ENCODE measurements at regions not wholly inside any gene's neighbourhood (a gene's known extent, or its start where the extent isn't known, plus 50 kb on each side); places are given as distances from the start of the nearest gene placed in this dataset.

DNA sequence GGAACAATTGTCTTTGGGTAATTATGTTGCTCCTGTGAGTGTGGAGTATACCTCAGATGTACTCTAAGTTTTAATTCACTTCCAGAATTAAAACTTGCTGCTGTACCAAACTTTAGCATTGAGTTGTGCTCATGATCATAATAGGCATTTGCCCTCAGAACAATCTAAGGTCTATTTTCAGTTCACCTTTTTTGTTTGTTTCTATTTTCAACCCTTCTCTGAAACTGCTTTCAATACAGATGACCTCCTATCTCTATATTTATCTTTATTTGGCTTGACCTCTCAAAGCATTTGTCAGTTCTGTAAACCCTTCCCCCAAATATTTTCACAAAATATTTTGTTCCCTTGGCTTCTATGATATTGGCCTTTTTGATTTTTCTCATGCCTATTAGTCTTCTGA is 873.0 kb downstream of the OLFM4 start:
- TF ChIP-seq, protein P1, sequence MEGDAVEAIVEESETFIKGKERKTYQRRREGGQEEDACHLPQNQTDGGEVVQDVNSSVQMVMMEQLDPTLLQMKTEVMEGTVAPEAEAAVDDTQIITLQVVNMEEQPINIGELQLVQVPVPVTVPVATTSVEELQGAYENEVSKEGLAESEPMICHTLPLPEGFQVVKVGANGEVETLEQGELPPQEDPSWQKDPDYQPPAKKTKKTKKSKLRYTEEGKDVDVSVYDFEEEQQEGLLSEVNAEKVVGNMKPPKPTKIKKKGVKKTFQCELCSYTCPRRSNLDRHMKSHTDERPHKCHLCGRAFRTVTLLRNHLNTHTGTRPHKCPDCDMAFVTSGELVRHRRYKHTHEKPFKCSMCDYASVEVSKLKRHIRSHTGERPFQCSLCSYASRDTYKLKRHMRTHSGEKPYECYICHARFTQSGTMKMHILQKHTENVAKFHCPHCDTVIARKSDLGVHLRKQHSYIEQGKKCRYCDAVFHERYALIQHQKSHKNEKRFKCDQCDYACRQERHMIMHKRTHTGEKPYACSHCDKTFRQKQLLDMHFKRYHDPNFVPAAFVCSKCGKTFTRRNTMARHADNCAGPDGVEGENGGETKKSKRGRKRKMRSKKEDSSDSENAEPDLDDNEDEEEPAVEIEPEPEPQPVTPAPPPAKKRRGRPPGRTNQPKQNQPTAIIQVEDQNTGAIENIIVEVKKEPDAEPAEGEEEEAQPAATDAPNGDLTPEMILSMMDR (IDR thresholded peaks at IDR 0.05) = no peak
- H3K4me1 ChIP-seq (ENCODE audit: control insufficient read depth in 1 of 2, low read depth in 2 of 2) = no peaks in the 10 kb centered on the region
- DNase-seq (ENCODE audit: low spot score) (no peak), ATAC-seq (ENCODE audit: insufficient number of reproducible peaks, low FRiP score, low read depth) (no peak)
- no peaks in the 10 kb centered on the region for H3K36me3 ChIP-seq
- H3K4me3 ChIP-seq = no peak overlapping the region
- H3K9me3 ChIP-seq = no peaks in the 10 kb centered on the region
- H3K27ac ChIP-seq = no peak overlapping the region
- H3K27me3 ChIP-seq (replicated peaks; ENCODE audit: insufficient read depth) = no peaks in the 10 kb centered on the region

GRCh38 chr13:53907891-53908290 is 879.3 kb downstream of the OLFM4 start:
- no peaks in the 10 kb centered on the region for H3K4me1 ChIP-seq (ENCODE audit: control insufficient read depth in 1 of 2, low read depth in 2 of 2)
- DNase-seq (ENCODE audit: low spot score) (no peak), ATAC-seq (ENCODE audit: insufficient number of reproducible peaks, low FRiP score, low read depth) (no peak)
- no peaks in the 10 kb centered on the region for H3K36me3 ChIP-seq
- H3K27ac ChIP-seq = no peak overlapping the region
- no peak overlapping the region for H3K4me3 ChIP-seq
- H3K27me3 ChIP-seq (replicated peaks; ENCODE audit: insufficient read depth) = no peaks in the 10 kb centered on the region
- TF ChIP-seq, protein P1 (IDR thresholded peaks at IDR 0.05) = no peak
- H3K9me3 ChIP-seq = no peaks in the 10 kb centered on the region

GRCh38 chr13:53920916-53921315 is 892.3 kb downstream of the OLFM4 start:
- Histone ChIP-seq H3K27ac (no peak overlapping the region), H3K4me1 (ENCODE audit: control insufficient read depth in 1 of 2, low read depth in 2 of 2) (no peaks in the 10 kb centered on the region), H3K36me3 (no peaks in the 10 kb centered on the region), H3K9me3 (no peaks in the 10 kb centered on the region), H3K4me3 (no peak overlapping the region), H3K27me3 (replicated peaks; ENCODE audit: insufficient read depth) (no peaks in the 10 kb centered on the region)
- TF ChIP-seq, protein P1 (IDR thresholded peaks at IDR 0.05) = no peak
- ATAC-seq (ENCODE audit: insufficient number of reproducible peaks, low FRiP score, low read depth) (no peak), DNase-seq (ENCODE audit: low spot score) (no peak)

DNA sequence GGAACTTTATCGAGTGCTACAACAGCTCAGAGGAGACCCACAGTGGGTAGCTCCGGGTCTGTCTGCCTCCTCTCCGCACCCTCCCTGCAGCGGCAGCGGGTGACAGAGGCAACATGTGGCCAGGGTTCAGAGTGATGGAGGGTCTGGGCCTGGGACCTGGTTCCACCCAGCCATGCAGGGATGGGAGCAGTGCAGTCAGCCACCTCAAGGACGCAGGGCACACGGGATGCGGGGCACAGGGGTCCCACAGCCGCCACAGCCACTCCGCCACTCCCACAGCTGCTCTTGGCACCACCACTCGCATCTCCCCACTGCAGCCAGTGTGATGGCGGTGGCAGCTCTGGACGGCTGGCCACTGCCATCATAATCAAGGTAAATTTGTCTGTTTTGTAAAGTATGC is 892.9 kb downstream of the OLFM4 start:
- TF ChIP-seq, protein P1 (IDR thresholded peaks at IDR 0.05) = no peak
- no peaks in the 10 kb centered on the region for H3K4me1 ChIP-seq (ENCODE audit: control insufficient read depth in 1 of 2, low read depth in 2 of 2)
- no peaks in the 10 kb centered on the region for H3K36me3 ChIP-seq
- DNase-seq (ENCODE audit: low spot score) (no peak), ATAC-seq (ENCODE audit: insufficient number of reproducible peaks, low FRiP score, low read depth) (no peak)
- H3K27me3 ChIP-seq (replicated peaks; ENCODE audit: insufficient read depth) = no peaks in the 10 kb centered on the region
- H3K9me3 ChIP-seq = no peaks in the 10 kb centered on the region
- H3K27ac ChIP-seq = no peak overlapping the region
- no peak overlapping the region for H3K4me3 ChIP-seq

DNA sequence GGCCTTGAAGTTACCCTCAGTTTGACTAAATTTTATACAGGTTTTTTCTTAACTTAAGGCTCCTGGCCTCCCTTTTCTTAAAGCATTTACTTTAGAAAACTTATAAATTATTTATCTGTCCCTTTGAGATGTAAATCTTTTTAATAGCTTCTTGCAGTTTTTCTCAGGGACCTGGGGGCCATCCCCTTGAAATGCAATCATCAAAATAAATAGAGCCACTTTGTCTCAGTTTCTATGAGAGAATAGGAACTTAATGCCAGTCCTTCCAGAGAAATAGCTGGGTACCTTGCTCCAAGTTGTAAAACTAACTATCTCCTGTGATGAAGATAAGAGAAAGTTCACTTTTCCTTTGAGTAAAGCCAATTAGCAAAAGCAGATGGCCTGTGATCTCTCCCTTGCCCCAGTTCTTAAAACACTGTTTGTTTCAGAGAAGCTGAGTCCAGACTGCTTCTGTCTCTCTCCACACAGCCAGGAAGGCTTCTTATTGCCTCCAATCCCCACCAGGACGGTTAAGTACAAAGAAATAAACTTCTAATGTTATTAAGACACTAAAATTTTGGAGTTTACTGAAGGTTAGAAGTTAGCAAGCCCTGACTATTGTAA is 913.1 kb downstream of the OLFM4 start:
- Histone ChIP-seq H3K27ac (no peak overlapping the region), H3K36me3 (no peaks in the 10 kb centered on the region), H3K9me3 (no peaks in the 10 kb centered on the region), H3K4me3 (no peak overlapping the region), H3K27me3 (replicated peaks; ENCODE audit: insufficient read depth) (no peaks in the 10 kb centered on the region), H3K4me1 (ENCODE audit: control insufficient read depth in 1 of 2, low read depth in 2 of 2) (no peaks in the 10 kb centered on the region)
- no peak for DNase-seq (ENCODE audit: low spot score)
- ATAC-seq (ENCODE audit: insufficient number of reproducible peaks, low FRiP score, low read depth) = no peak
- TF ChIP-seq, protein P1 (IDR thresholded peaks at IDR 0.05) = no peak
